ENCODE measurements at regions not wholly inside any gene's neighbourhood (a gene's known extent, or its start where the extent isn't known, plus 50 kb on each side); places are given as distances from the start of the nearest gene placed in this dataset.

DNA sequence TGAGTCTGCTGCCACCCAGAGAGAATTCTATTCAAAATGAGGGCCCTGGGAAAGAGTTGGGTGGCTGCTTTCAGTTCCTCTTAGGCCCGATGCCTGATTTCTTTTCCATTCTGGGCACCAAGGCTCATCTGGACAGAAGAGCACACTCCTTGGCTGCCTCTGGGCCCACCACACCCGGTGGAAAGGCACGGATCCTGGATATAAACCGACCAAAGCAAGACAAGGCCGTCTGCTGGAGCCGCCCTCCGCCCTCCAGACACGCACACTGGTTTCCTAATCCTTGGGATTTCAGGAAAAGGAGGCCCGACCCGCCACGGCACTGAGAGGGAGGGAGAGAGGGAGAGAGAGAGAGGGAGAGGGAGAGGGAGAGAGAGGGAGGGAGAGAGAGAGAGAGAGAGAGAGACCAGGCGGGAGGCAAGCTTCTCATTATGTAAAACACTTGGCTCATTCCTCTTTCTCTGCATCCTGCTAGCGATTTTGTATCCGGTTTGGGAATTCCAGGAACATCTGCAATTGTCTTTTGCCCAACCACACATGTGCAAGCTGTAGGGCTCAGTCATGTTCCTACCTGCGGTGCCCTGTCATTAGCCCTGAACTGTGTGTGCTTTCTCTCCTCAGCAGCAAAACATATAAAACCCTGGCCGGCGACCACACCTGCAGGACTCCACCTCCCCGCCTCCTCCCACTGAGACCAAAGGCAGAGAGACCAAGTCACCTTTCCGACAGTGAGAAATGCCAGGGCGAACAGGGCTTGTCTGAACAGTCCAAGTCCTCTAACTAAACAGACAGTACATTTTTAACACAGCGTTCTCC lies 347.2 kb downstream of the SOX9 start:
- H3F3A ChIP-seq (ENCODE audit: low read depth), result no peaks in the 10 kb centered on the region
- no peak overlapping the region for H3K4me2 ChIP-seq (ENCODE audit: low read depth, low read length, poor library complexity, severe bottlenecking)
- H4K20me1 ChIP-seq (ENCODE audit: insufficient read depth, low read length, poor library complexity, severe bottlenecking), result no peaks in the 10 kb centered on the region
- H3K4me1 ChIP-seq (ENCODE audit: insufficient read depth, low read length, poor library complexity, severe bottlenecking), result no peaks in the 10 kb centered on the region
- H3K36me3 ChIP-seq (ENCODE audit: insufficient read depth, low read length), result no peaks in the 10 kb centered on the region
- no peaks in the 10 kb centered on the region for H3K9me2 ChIP-seq (replicated peaks; ENCODE audit: low read depth, low read length)
- H3K27me3 ChIP-seq (ENCODE audit: insufficient read depth, low read length, poor library complexity, severe bottlenecking), result no peaks in the 10 kb centered on the region
- no peak overlapping the region for H2AFZ ChIP-seq (ENCODE audit: low read length)
- no peak overlapping the region for H3K4me3 ChIP-seq (ENCODE audit: low read length, poor library complexity, severe bottlenecking)
- H3K79me2 ChIP-seq (ENCODE audit: insufficient read depth, low read length), result no peaks in the 10 kb centered on the region
- no peak overlapping the region for H3K9ac ChIP-seq (ENCODE audit: low read depth, low read length, poor library complexity, severe bottlenecking)
- H3K9me3 ChIP-seq (ENCODE audit: insufficient read depth, low read depth, low read length), result no peaks in the 10 kb centered on the region
- TF ChIP-seq, protein P1, sequence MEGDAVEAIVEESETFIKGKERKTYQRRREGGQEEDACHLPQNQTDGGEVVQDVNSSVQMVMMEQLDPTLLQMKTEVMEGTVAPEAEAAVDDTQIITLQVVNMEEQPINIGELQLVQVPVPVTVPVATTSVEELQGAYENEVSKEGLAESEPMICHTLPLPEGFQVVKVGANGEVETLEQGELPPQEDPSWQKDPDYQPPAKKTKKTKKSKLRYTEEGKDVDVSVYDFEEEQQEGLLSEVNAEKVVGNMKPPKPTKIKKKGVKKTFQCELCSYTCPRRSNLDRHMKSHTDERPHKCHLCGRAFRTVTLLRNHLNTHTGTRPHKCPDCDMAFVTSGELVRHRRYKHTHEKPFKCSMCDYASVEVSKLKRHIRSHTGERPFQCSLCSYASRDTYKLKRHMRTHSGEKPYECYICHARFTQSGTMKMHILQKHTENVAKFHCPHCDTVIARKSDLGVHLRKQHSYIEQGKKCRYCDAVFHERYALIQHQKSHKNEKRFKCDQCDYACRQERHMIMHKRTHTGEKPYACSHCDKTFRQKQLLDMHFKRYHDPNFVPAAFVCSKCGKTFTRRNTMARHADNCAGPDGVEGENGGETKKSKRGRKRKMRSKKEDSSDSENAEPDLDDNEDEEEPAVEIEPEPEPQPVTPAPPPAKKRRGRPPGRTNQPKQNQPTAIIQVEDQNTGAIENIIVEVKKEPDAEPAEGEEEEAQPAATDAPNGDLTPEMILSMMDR (conservative IDR thresholded peaks at IDR 0.05; ENCODE audit: low read length), result no peak
- TF ChIP-seq EZH2phosphoT487 (IDR thresholded peaks at IDR 0.05; ENCODE audit: borderline replicate concordance), result no peak

DNA sequence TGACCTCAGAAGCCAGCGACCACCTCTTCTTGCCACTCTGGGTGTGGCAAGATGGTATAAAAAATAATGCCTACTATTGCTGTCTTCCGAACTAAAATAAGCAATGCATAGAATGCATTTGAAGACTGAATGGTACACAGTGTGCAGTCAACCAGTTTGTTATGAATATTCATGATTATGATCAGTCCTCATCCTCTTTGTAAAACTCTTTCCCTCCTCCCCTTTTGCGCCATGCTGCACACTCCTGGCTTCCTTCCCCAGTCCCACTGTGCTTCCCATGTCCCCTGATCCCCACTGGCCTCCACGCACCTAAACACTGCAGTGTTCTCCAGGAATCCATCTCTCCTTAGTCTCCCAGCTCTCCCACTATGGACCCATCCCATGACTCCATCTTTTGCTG lies 348.0 kb downstream of the SOX9 start:
- no peaks in the 10 kb centered on the region for H3K79me2 ChIP-seq (ENCODE audit: insufficient read depth, low read length)
- H3K4me1 ChIP-seq (ENCODE audit: insufficient read depth, low read length, poor library complexity, severe bottlenecking), result no peaks in the 10 kb centered on the region
- no peak for TF ChIP-seq EZH2phosphoT487 (IDR thresholded peaks at IDR 0.05; ENCODE audit: borderline replicate concordance)
- TF ChIP-seq, protein P1 (conservative IDR thresholded peaks at IDR 0.05; ENCODE audit: low read length), result no peak
- no peaks in the 10 kb centered on the region for H3K36me3 ChIP-seq (ENCODE audit: insufficient read depth, low read length)
- no peak overlapping the region for H3K4me3 ChIP-seq (ENCODE audit: low read length, poor library complexity, severe bottlenecking)
- H3K9me2 ChIP-seq (replicated peaks; ENCODE audit: low read depth, low read length), result no peaks in the 10 kb centered on the region
- no peaks in the 10 kb centered on the region for H4K20me1 ChIP-seq (ENCODE audit: insufficient read depth, low read length, poor library complexity, severe bottlenecking)
- no peak overlapping the region for H3K9ac ChIP-seq (ENCODE audit: low read depth, low read length, poor library complexity, severe bottlenecking)
- H3K4me2 ChIP-seq (ENCODE audit: low read depth, low read length, poor library complexity, severe bottlenecking), result no peak overlapping the region
- no peaks in the 10 kb centered on the region for H3K27me3 ChIP-seq (ENCODE audit: insufficient read depth, low read length, poor library complexity, severe bottlenecking)
- no peaks in the 10 kb centered on the region for H3K9me3 ChIP-seq (ENCODE audit: insufficient read depth, low read depth, low read length)
- no peaks in the 10 kb centered on the region for H3F3A ChIP-seq (ENCODE audit: low read depth)
- H2AFZ ChIP-seq (ENCODE audit: low read length), result no peak overlapping the region

DNA sequence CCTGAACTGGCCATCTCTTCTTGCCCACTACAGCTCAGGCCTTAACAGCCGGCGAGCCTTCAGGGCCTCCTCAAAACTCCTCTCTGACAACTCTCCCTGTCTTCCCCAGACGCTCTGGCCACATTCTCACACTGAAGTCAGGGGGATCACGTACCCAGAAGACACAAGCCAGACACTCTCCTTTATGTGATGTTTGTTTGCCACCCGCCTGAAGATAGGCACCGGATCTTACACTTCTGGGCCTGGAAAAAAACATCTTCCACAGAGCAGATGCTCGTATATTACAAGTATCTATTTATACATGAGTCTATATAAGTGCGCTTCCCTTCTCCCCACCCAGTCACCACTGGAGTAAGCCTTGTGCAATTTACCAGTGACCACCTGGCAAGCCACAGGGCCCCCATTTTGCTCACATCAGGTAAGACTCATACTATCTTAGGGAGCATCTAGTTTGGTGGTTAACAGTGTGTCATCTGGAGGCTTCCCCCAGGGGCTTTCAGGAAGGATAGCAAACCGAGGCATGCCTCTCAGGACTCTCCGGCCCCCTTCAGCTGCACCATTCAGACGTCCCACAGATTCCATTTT lies 349.4 kb downstream of the SOX9 start:
- TF ChIP-seq, protein P1 (conservative IDR thresholded peaks at IDR 0.05; ENCODE audit: low read length), result no peak
- no peak for TF ChIP-seq EZH2phosphoT487 (IDR thresholded peaks at IDR 0.05; ENCODE audit: borderline replicate concordance)
- H3K27me3 ChIP-seq (ENCODE audit: insufficient read depth, low read length, poor library complexity, severe bottlenecking), result no peaks in the 10 kb centered on the region
- H3K9me3 ChIP-seq (ENCODE audit: insufficient read depth, low read depth, low read length), result no peaks in the 10 kb centered on the region
- H3K36me3 ChIP-seq (ENCODE audit: insufficient read depth, low read length), result no peaks in the 10 kb centered on the region
- H3K9me2 ChIP-seq (replicated peaks; ENCODE audit: low read depth, low read length), result no peaks in the 10 kb centered on the region
- no peaks in the 10 kb centered on the region for H4K20me1 ChIP-seq (ENCODE audit: insufficient read depth, low read length, poor library complexity, severe bottlenecking)
- no peak overlapping the region for H3K9ac ChIP-seq (ENCODE audit: low read depth, low read length, poor library complexity, severe bottlenecking)
- H3K4me3 ChIP-seq (ENCODE audit: low read length, poor library complexity, severe bottlenecking), result no peak overlapping the region
- no peak overlapping the region for H2AFZ ChIP-seq (ENCODE audit: low read length)
- H3K4me1 ChIP-seq (ENCODE audit: insufficient read depth, low read length, poor library complexity, severe bottlenecking), result no peaks in the 10 kb centered on the region
- no peaks in the 10 kb centered on the region for H3K79me2 ChIP-seq (ENCODE audit: insufficient read depth, low read length)
- H3F3A ChIP-seq (ENCODE audit: low read depth), result no peaks in the 10 kb centered on the region
- no peak overlapping the region for H3K4me2 ChIP-seq (ENCODE audit: low read depth, low read length, poor library complexity, severe bottlenecking)

Data from Loucy (cell line).